DMS 273 (cell line): ENCODE measurements at regions not wholly inside any gene's neighbourhood (a gene's known extent, or its start where the extent isn't known, plus 50 kb on each side); places are given as distances from the start of the nearest gene placed in this dataset.
A peak's percentile ranks its signal among the peaks of the same experiment; 100 is the strongest.
"Not testable (repeated sequence)": the region's sequence is repeated elsewhere in the genome, so short reads cannot be mapped to it uniquely, and the experiment has no call there.

Experiments
- DNase-seq: peaks from one replicate; lab custom pipeline; 2025; ENCODE audit not compliant: unreplicated experiment; lab: John Stamatoyannopoulos, UW

DNA sequence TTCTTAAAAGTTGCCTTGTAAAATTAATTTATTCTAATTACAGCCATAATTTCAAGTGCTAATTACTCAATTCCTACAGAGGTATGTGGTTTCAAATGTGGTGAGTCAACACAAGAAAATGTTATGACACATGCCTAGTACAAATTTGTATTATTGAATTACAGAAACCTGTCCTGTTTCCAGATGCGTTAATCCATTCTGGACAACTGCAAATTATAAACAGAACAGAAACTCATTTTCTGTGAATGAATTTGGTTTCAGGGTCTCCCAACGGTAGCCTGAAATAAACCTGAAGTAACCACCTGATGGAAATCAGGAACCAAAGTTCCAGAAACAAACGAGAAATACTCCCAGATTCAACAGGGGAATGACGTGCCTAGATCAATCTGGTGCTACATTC lies 328.6 kb upstream of the F9 start:
- no peak for DNase-seq

DNA sequence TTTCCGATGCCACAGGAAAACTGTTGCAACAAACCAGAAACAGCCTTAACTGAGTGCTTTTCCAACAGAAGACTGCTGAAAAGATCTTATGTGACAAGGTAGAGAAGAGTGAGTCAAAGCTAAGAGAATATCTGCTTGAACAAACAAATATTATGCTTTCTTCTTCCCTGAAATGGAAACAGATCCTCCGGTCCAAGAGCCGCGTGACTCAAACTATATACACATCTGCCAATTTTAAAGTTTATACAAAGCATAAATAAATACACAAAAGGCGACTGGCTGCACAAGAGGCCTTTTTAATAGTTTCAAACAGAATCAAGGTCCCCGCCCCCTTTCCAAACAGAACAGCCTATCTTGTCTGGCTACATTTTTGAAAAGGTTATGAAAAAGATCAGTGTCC lies 329.7 kb upstream of the F9 start:
- no peak for DNase-seq

DNA sequence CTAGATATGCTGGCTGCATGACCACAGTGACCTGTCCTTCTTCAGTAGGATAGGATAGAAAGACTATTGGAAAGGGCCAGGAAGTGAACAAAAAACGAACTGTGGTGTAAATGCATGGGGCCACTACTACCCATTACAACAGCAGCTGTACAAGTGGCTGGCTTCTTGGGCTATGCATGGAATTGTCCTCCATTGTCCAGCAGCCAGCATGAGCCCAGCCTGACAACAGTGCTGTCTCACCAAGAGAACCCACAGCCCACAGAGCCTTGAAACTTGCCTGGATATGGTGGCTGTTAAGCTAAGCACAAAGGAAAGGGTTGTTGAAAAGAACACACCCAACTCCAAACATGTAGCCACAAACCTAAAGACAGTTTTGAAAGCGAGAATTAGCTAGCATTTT lies 330.2 kb upstream of the F9 start:
- DNase-seq = no peak

DNA sequence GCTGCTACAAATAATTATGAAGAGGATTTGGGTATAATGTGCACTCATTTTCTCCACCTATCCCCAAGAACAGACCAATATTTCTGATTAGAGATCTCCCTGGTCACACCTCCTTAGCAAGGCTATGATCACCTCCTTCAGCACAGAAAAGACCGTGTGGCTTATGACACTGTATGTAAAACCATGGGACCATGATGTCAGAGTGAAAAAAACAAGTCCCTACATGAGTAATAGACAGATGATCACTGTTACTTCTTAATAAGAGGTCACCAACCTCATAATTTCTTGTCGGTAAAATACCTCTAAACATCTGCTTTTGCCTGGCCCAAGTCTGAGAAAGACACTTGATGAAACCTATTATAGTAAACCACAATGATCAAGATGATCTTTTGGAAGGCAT lies 330.6 kb upstream of the F9 start:
- no peak for DNase-seq

GRCh38 chrX:139198936-139199335 lies 331.6 kb upstream of the F9 start:
- no peak for DNase-seq

DNA sequence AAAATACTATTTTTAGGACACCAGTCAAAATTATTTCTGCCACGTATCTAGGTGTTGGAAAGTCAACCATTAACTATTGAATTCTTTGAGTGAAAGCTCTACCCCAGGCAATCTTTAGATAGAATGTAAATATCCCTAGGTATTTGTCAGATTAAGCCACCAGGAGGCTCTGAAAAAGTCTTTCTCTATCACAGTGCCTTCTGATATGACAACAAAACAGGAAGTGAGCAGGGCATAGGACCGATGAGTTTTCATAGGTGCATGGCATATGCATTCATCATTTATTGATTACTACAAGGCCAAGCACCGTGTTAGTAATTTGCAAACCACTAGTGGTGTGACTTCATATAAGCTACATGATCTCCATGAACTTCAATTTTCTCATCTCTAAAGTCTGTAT lies 333.6 kb upstream of the F9 start:
- no peak for DNase-seq

- peak; percentile 34 for DNase-seq
Measured at GRCh38 chrX:139194571-139195280, 335.8 kb upstream of the F9 start.

GRCh38 chrX:139192386-139192961 lies 338.1 kb upstream of the F9 start:
- DNase-seq = no peak

- no peak for DNase-seq
Measured at GRCh38 chrX:139191746-139192385, 338.7 kb upstream of the F9 start.

DNA sequence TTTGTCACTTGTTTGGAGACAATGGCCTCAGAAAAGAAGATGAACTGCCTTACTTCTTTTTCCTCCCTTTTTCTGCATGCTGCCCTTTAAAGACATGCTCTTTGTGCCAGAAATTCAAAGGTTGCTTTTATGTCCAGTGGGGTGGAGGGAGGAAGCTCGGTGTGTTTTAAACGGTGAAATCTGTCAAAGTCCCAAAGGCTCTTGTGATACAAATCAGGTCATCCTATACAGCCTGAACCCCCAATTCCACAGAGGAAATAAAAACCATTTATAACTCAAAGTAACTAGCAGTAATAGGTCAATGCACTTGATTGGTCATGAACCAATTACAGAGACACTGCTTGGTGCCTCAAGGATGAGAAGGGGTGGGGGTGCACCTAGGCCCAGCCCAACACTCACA lies 339.3 kb upstream of the F9 start:
- DNase-seq = no peak

- no peak for DNase-seq
Measured at GRCh38 chrX:139187738-139188137, 342.8 kb upstream of the F9 start.

GRCh38 chrX:139186991-139187390 lies 343.5 kb upstream of the F9 start:
- no peak for DNase-seq

DNA sequence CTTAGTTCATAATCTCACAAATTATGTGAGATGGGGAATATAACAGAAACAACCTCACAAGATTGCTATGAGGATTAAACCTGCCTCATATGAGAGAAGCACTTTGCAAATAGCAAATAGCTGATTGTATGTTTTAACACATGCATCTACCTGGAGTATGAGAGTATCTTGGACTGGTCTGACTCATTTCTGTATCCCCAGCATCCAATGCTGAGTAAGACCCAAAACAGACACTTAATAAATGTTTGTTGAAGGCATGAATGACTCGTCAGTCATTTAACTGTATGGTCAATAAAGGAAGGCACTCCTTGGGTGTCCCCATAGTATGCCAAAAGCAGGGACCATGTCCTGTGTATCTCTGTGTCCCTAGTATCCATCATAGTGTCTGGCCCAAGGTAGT lies 350.9 kb upstream of the F9 start:
- no peak for DNase-seq

DNA sequence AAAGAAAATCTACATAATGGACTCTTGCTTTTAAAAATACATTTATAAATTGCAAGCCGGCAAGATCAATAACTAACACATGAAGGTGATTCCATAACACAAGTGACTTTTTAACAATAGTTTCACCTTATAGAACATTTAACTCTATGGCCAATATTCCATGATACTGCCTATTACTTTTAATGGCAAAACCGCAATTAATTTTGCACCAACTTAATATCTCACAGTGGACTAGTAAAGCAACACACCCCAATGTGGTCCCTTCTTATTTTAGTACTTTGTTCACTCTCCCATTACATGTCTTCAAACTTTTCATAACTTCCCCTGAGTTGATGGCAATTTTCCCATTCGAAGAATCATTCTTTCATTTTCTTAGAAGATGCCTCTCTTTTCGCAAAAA lies 351.6 kb upstream of the F9 start:
- no peak for DNase-seq

DNA sequence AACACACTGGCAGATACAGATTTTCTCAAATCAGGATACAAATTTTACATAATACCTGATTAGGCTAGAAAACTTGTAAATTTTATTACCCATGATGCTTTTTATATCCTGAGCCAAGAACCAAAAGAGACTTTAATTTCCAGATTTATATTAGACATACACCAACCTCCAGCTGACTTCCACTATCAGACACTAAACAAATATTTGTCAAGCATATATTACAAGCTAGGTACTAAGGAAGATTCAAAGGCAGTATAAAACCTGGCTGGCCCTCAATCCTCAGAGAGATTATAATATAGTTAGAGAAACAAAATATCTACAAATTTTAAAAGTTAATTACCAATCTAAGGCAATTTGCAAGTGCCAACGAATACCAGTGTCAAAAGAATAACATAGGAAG lies 357.8 kb upstream of the F9 start:
- no peak for DNase-seq

GRCh38 chrX:139170526-139171173 lies 359.9 kb upstream of the F9 start:
- no peak for DNase-seq

DNA sequence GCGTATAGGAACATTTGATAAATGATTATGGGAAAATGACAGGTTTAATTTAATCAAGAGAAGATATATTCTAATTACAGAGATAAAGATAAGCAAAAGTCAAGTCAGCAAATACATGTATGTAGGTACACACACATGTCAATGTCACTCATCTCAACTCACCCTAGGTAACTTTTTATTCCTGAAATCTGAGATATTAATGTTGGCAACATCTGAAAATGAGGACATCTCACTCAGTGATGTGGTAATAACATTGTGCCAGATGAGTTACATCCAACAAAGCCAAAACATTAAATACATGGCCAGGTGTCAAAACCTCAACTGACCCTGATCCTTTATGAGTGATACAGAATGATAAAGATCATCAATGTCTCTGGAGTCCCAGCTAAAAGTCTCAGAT lies 363.3 kb upstream of the F9 start:
- DNase-seq = no peak

DNA sequence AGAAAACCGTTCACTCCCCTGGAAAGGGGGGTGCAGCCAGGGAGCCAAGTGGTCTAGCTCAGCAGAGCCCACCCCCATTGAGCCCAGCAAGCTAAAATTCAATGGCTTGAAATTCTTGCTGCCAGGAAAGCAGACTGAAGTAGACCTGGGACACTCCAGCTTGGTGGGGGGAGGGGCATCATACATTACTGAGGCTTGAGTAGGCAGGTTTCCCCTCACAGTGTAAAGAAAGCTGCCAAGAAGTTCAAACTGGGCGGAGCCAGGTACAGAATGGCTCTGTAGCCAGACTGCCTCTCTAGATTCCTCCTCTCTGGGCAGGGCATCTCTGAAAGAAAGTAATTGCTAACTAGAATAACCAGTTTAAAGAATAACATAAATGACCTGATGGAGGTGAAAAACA lies 372.3 kb upstream of the F9 start:
- no peak for DNase-seq

DNA sequence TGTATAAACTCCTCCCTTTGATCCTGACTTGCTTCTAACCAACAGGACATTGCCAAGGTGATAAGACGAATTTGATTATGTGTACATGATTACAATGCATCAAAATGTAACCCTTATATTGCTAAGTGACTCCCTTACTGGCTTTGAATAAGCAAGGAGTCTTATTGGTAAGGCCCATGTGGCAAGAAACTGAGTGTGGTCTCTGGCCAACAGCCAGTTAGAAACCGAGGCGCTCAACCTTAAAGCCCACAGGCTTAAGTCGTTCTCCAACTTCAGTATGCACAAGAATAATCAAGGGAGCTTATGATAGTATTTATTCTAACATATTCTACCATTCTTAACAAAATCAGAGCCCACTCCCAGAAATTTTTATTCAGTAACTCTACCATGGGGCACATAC lies 374.2 kb upstream of the F9 start:
- no peak for DNase-seq

- DNase-seq = not testable (repeated sequence)
Measured at GRCh38 chrX:139146625-139147024, 383.9 kb upstream of the F9 start.

DNA sequence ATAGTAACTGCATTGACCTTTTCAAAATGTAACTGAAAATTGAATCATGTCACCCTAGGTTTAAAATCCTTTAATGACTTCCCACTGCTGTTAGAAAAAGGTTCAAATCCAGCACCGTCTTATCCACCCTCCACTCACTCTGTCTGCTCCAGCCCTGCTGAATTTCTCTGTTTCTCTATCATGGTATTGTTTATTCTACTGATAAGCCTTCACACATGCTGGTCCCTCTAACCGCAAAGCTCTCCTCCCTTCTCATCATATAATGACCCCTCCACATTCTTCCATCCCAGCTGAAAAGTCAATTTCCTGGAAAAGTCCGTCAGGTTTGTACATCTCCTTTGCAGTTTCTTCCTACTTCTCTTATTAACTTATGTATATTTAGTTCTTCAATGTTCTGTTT lies 389.2 kb upstream of the F9 start:
- DNase-seq = no peak

DNA sequence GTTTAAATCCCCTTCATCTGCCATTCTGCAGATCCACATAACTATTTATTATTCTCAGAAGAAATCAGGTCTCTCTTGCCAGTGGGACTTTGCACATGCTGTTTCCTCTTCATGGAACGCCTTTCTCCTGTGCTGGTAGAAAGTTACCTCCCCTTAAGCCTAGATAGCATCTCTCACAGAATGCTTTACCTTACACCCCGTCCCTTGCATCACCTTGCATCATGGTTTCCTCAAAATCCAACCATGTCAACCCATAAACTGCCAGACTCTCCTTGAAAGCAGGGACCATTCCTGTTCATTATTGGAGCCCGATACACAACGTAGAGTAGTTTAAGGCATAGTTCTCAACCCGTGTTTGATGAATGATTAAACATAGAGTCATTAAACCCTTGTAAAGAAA lies 396.2 kb upstream of the F9 start:
- no peak for DNase-seq
